A673 (cell line): ENCODE measurements at regions not wholly inside any gene's neighbourhood (a gene's known extent, or its start where the extent isn't known, plus 50 kb on each side); places are given as distances from the start of the nearest gene placed in this dataset.

ENCODE experiments used
- BruUV-seq: library from RNA; stranded (reverse); fragments of 400-500 nt; replicated peaks from 2 replicates; lab custom pipeline; 2021; lab: Mats Ljungman, UMichigan
- CTCF ChIA-PET: fragments of 300-600 bp; sonication (Branson Sonifier 250); formaldehyde crosslinking; loops from one replicate; lab custom pipeline; 2022; ENCODE audit warnings: antibody characterized with exemption; lab: Charles Lee
- POLR2A ChIA-PET: fragments of 300-600 bp; sonication (Branson Sonifier 250); formaldehyde crosslinking; loops from one replicate; lab custom pipeline; 2022; ENCODE audit warnings: antibody characterized with exemption; ENCODE audit not compliant: low non-redundant PET; lab: Charles Lee
- DNase-seq: peaks from one replicate; pipeline ENCODE4 v3.0.0-alpha.2; 2015; ENCODE audit warnings: low spot score
- H3K27ac ChIP-seq: fragments of 200-600 bp; sonication (generic); 2 replicates; pipeline ENCODE4 v1.5.1; 2016; ENCODE audit warnings: mixed run types, low read depth, mild to moderate bottlenecking, mixed read lengths, antibody characterized with exemption, low read length; ENCODE audit not compliant: poor library complexity, severe bottlenecking
- H3K27me3 ChIP-seq: fragments of 200-600 bp; sonication (generic); replicated peaks from 2 replicates; pipeline ENCODE4 v1.6.1; 2017; ENCODE audit warnings: mixed run types, low read depth, mild to moderate bottlenecking, mixed read lengths, antibody characterized with exemption, low read length; ENCODE audit not compliant: insufficient read depth, poor library complexity
- H3K36me3 ChIP-seq: fragments of 200-600 bp; sonication (generic); 2 replicates; pipeline ENCODE4 v1.6.1; 2016; ENCODE audit warnings: mixed run types, mild to moderate bottlenecking, mixed read lengths, antibody characterized with exemption, low read length; ENCODE audit not compliant: insufficient read depth, poor library complexity, severe bottlenecking
- H3K4me1 ChIP-seq: fragments of 200-600 bp; sonication (generic); 2 replicates; pipeline ENCODE4 v1.6.1; 2017; ENCODE audit warnings: mixed run types, mild to moderate bottlenecking, mixed read lengths, antibody characterized with exemption, low read length; ENCODE audit not compliant: insufficient read depth, poor library complexity, severe bottlenecking
- H3K4me3 ChIP-seq: fragments of 200-600 bp; sonication (generic); 2 replicates; pipeline ENCODE4 v1.5.1; 2016; ENCODE audit warnings: low read depth, mixed run types, mild to moderate bottlenecking, mixed read lengths, low read length; ENCODE audit not compliant: poor library complexity, severe bottlenecking
- H3K9me3 ChIP-seq: fragments of 200-600 bp; sonication (generic); 2 replicates; pipeline ENCODE4 v1.6.1; 2016; ENCODE audit warnings: mixed run types, low read depth, mild to moderate bottlenecking, mixed read lengths, antibody characterized with exemption, low read length; ENCODE audit not compliant: poor library complexity, severe bottlenecking
- EZH2 ChIP-seq: fragments of 200-600 bp; sonication (generic); IDR thresholded peaks from 2 replicates; pipeline ENCODE4 v1.6.1; 2017; ENCODE audit warnings: borderline replicate concordance, low read depth, mild to moderate bottlenecking, mixed read lengths, antibody characterized with exemption, low read length; ENCODE audit not compliant: poor library complexity, severe bottlenecking
- intact Hi-C: fragments of 100-400 bp; cut with micrococcal nuclease; formaldehyde crosslinking; loops from one replicate; pipeline ENCODE4 v1.10.0; 2022; ENCODE audit not compliant: unreplicated experiment
- TF ChIP-seq, protein P1 (sequence below): fragments of 300-800, 200-600 bp; sonication (generic); conservative IDR thresholded peaks from 2 replicates; pipeline ENCODE4 v1.5.1; 2017; ENCODE audit warnings: low read depth, mild to moderate bottlenecking, antibody characterized with exemption, low read length, moderate library complexity, mixed read lengths

DNA sequence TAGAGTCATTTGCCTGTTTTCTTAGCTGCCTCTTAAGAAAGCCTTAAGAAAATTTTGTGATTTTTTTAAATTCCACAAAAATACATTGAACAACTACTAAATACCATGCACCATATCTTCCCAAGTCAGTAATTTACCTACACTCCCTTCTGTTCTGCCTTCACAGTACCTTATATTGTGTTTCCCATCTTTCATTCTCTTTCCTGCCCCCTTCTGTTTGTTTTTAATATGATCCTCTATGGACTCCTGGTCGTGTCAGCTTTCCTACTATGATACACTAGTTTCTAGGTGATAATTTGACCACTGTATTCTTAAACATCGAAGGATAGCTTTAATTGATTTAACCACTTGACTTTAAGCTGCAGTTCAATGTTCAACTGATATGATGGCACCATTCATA lies 297.7 kb upstream of the HAND2 start:
- intact Hi-C loops: no loop called here
- ChIA-PET CTCF (no interaction called here), POLR2A (no interaction called here)
- H3K36me3 ChIP-seq: no peaks in the 10 kb centered on the region
- H3K27ac ChIP-seq: no peak overlapping the region
- peak; percentile 52 for DNase-seq
- TF ChIP-seq, protein P1, sequence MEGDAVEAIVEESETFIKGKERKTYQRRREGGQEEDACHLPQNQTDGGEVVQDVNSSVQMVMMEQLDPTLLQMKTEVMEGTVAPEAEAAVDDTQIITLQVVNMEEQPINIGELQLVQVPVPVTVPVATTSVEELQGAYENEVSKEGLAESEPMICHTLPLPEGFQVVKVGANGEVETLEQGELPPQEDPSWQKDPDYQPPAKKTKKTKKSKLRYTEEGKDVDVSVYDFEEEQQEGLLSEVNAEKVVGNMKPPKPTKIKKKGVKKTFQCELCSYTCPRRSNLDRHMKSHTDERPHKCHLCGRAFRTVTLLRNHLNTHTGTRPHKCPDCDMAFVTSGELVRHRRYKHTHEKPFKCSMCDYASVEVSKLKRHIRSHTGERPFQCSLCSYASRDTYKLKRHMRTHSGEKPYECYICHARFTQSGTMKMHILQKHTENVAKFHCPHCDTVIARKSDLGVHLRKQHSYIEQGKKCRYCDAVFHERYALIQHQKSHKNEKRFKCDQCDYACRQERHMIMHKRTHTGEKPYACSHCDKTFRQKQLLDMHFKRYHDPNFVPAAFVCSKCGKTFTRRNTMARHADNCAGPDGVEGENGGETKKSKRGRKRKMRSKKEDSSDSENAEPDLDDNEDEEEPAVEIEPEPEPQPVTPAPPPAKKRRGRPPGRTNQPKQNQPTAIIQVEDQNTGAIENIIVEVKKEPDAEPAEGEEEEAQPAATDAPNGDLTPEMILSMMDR: peak; percentile 48
- TF ChIP-seq EZH2: no peak
- H3K27me3 ChIP-seq: no peaks in the 10 kb centered on the region
- no peak overlapping the region for H3K4me3 ChIP-seq
- no peaks in the 10 kb centered on the region for H3K4me1 ChIP-seq
- H3K9me3 ChIP-seq: no peaks in the 10 kb centered on the region
- BruUV-seq: no TSS peak

DNA sequence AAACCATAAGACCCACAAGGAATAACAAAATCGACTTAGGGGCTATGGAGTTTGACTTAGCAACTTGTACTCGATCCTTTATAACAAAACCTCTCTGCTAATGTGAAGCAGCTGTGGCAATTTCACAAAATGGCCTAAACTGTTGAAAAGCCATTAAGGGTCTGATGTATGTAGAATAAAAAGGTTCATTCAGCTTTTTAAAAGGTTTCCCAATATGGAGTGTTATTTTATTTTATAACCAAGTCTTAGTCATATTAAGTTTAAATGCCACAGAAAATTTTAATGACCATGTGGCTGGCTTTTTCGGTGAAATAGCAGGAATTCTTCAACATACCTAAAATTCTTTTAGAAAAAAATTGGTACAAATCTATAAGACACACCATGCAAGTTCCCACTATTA lies 291.8 kb upstream of the HAND2 start:
- H3K4me3 ChIP-seq: no peak overlapping the region
- DNase-seq: peak; percentile 39
- no peaks in the 10 kb centered on the region for H3K27me3 ChIP-seq
- POLR2A ChIA-PET: no interaction called here
- intact Hi-C loops: no loop called here
- CTCF ChIA-PET: no interaction called here
- no peak overlapping the region for H3K27ac ChIP-seq
- BruUV-seq: no TSS peak
- H3K36me3 ChIP-seq: no peaks in the 10 kb centered on the region
- TF ChIP-seq, protein P1: no peak
- TF ChIP-seq EZH2: no peak
- no peaks in the 10 kb centered on the region for H3K9me3 ChIP-seq
- no peaks in the 10 kb centered on the region for H3K4me1 ChIP-seq

DNA sequence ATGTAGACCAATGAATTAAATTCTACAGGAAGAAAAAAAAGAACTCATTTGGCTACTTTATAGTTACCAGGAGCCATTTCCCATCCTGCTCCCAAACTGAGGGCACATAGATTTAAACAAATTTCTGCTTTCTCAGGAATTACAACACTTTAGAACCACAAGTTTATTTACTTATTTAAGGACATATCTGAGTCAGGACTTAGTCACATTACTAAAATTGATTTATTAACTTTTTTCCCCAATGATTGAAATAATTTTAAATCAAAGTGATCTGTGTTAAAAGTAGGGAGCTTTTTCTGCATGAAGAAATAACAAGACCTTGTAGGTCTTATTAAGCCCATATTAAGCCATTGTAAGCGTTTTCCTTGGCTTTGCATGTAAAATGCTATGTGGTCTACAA lies 291.0 kb upstream of the HAND2 start:
- no peaks in the 10 kb centered on the region for H3K27me3 ChIP-seq
- H3K9me3 ChIP-seq: no peaks in the 10 kb centered on the region
- no peak overlapping the region for H3K4me3 ChIP-seq
- no peaks in the 10 kb centered on the region for H3K4me1 ChIP-seq
- BruUV-seq: no TSS peak
- H3K36me3 ChIP-seq: no peaks in the 10 kb centered on the region
- H3K27ac ChIP-seq: no peak overlapping the region
- intact Hi-C loops: no loop called here
- DNase-seq: no peak
- no peak for TF ChIP-seq EZH2
- TF ChIP-seq, protein P1: no peak
- CTCF ChIA-PET: no interaction called here
- POLR2A ChIA-PET: interaction anchor here (0.6 kb wide), 1 partner anchor 31 kb away, joined by 15 read pairs; no protein-coding TSS in a partner anchor
